CD4-positive, alpha-beta T cell (primary cell): ENCODE measurements at regions not wholly inside any gene's neighbourhood (a gene's known extent, or its start where the extent isn't known, plus 50 kb on each side); places are given as distances from the start of the nearest gene placed in this dataset.

Experiments used
- ATAC-seq: fragments of 200-7000 bp; cut with Tn5 transposase; one replicate; pipeline ENCODE4 v1.10.0; 2022; ENCODE audit warnings: mild to moderate bottlenecking; ENCODE audit not compliant: poor library complexity
- CTCF ChIA-PET: fragments of 350-600 bp; sonication (Branson Sonifier 250); formaldehyde crosslinking; loops from one replicate; lab custom pipeline; 2021; ENCODE audit warnings: antibody characterized with exemption, inconsistent platforms; lab: Charles Lee
- POLR2A ChIA-PET: fragments of 350-600 bp; sonication (Branson Sonifier 250); formaldehyde crosslinking; loops from one replicate; lab custom pipeline; 2021; ENCODE audit warnings: antibody characterized with exemption, inconsistent platforms; lab: Charles Lee
- DNase-seq, 14 experiments: peaks; one replicate each; pipeline ENCODE4 v3.0.0-alpha.2; 2013 to 2020; ENCODE audit warnings: mixed read lengths in 2 of 14
- H3K27ac ChIP-seq, 2 donors: one replicate each; pipeline versions ENCODE4 v1.5.1 to v1.7.0; 2013; ENCODE audit warnings: low read length in 2 of 2, low read depth in 1 of 2, mild to moderate bottlenecking in 1 of 2
- H3K27me3 ChIP-seq, 2 experiments: 1 replicate in 1 of 2; 2 replicates in 1 of 2; pipeline versions ENCODE4 v1.6.1 to v1.7.0; 2013; ENCODE audit warnings: low read length in 2 of 2, control low read depth in 1 of 2, mild to moderate bottlenecking in 1 of 2, moderate library complexity in 1 of 2; ENCODE audit not compliant: insufficient read depth in 2 of 2, control insufficient read depth in 1 of 2
- H3K36me3 ChIP-seq: one replicate; pipeline ENCODE4 v1.6.1; 2013; ENCODE audit warnings: low read length, control low read depth; ENCODE audit not compliant: insufficient read depth
- H3K4me1 ChIP-seq: one replicate; pipeline ENCODE4 v1.6.1; 2013; ENCODE audit warnings: low read length, control low read depth; ENCODE audit not compliant: insufficient read depth
- H3K4me3 ChIP-seq: one replicate; pipeline ENCODE4 v1.5.1; 2013; ENCODE audit warnings: mild to moderate bottlenecking, low read length, moderate library complexity
- H3K9me3 ChIP-seq, 2 experiments: 1 replicate in 1 of 2; 2 replicates in 1 of 2; pipeline versions ENCODE4 v1.6.1 to v1.7.0; 2013; ENCODE audit warnings: low read length in 2 of 2, mild to moderate bottlenecking in 2 of 2, control low read depth in 1 of 2, moderate library complexity in 1 of 2; ENCODE audit not compliant: control insufficient read depth in 1 of 2, insufficient read depth in 1 of 2
- H3K27ac Mint-ChIP-seq: one replicate; pipeline ENCODE4 v1.8.0; 2020; ENCODE audit warnings: mixed read lengths
- H3K27me3 Mint-ChIP-seq: one replicate; pipeline ENCODE4 v1.8.0; 2021; ENCODE audit warnings: mixed read lengths
- H3K36me3 Mint-ChIP-seq: one replicate; pipeline ENCODE4 v1.8.0; 2021; ENCODE audit warnings: low read depth, mixed read lengths
- H3K4me1 Mint-ChIP-seq: one replicate; pipeline ENCODE4 v1.8.0; 2021; ENCODE audit warnings: low read depth, mixed read lengths
- H3K4me3 Mint-ChIP-seq: one replicate; pipeline ENCODE4 v1.8.0; 2020; ENCODE audit warnings: mild to moderate bottlenecking, mixed read lengths
- H3K9me3 Mint-ChIP-seq: one replicate; pipeline ENCODE4 v1.8.0; 2020; ENCODE audit warnings: mixed read lengths
- CTCF ChIP-seq: fragments of 200-600 bp; IDR thresholded peaks from one replicate; pipeline ENCODE4 v1.8.0; 2022; ENCODE audit warnings: antibody characterized with exemption, mild to moderate bottlenecking
- intact Hi-C, 2 experiments: fragments of 100-400 bp; cut with DNase I in 1 of 2; cut with micrococcal nuclease in 1 of 2; formaldehyde crosslinking; loops; one replicate each; pipeline versions ENCODE4 v1.15.1 to v1.9.0; 2023 to 2025; cut with DNase I, micrococcal nuclease

DNA sequence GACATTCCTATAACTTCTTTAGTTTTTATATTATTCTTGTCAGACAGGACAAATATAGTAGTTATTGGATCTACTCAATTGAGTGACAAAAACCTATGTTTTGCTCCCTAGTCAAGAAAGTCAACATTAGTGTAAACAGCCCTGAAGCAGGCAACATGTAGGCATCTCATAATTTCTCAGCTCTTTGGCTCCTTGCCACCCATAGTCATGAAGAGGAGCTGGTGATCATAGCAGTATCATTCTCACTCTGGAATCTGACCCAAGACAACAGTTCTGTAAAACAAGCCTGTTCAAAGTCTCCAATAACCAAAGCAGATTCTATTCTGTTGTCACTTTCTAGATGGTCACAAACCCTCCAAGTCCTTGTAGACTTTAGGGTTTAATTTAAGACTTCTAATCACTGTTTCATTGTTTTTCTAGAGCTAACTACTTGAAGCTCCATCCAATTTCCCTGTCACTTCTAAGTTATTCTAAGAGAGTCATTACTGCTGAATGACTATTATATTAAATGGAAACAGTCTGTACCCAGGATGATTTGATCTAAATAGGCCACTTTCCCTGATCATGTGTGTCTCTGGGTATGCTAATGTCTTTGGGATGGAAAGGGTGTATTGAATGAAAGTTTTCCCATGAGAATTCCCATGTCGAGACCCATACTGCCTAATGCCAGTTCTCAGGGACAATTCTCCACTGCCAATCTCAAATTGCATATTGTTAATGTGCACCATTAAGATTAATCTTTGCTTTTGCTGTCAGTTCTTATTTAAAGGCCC lies 533.3 kb downstream of the ACTL7B start:
- DNase-seq (no peak), ATAC-seq (no peak)
- ChIA-PET POLR2A (no interaction called here), CTCF (interaction anchor here (1.6 kb wide), 1 partner anchor 10 kb away, joined by 4 read pairs; no protein-coding TSS in a partner anchor)
- no peak overlapping the region for H3K27ac Mint-ChIP-seq
- no peaks in the 10 kb centered on the region for H3K36me3 ChIP-seq
- H3K36me3 Mint-ChIP-seq = no peaks in the 10 kb centered on the region
- no peak for TF ChIP-seq CTCF
- no peaks in the 10 kb centered on the region for H3K27me3 ChIP-seq
- peaks cover 0 to 7% of the 10 kb centered on the region in 2 experiments for H3K9me3 ChIP-seq
- no peak overlapping the region for H3K4me3 ChIP-seq
- no peak overlapping the region for H3K4me3 Mint-ChIP-seq
- no peak overlapping the region for H3K27ac ChIP-seq
- no peaks in the 10 kb centered on the region for H3K4me1 ChIP-seq
- peaks cover 17% of the 10 kb centered on the region for H3K9me3 Mint-ChIP-seq
- intact Hi-C loops = loop anchor here in 1 of 2 experiments (5.0 kb wide), 1 partner anchor 35 kb away; no protein-coding TSS in a partner anchor
- no peaks in the 10 kb centered on the region for H3K27me3 Mint-ChIP-seq
- H3K4me1 Mint-ChIP-seq = no peaks in the 10 kb centered on the region

DNA sequence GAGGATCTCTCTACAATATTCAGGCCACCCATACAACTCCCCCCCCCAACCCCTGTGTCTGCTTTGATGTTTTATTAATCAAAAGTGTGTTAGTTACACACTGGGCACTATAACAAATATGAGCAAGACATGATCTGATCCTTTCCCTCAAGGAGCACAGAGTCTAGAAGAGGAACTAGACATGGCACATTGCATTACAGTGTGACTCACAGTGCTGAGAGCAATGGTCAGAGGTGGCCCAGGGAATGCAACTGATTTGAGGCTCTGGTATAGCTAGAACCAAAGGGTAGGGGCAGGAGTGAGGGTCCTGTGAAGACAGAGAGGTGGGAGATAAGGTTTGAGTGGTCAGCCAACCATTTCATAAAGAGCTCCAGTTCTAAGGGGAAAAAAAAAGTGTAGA lies 539.2 kb downstream of the ACTL7B start:
- no peaks in the 10 kb centered on the region for H3K27me3 ChIP-seq
- H3K4me3 ChIP-seq = no peak overlapping the region
- Mint-ChIP-seq H3K27me3 (no peaks in the 10 kb centered on the region), H3K4me3 (no peak overlapping the region), H3K4me1 (no peaks in the 10 kb centered on the region), H3K9me3 (peaks cover 8% of the 10 kb centered on the region), H3K36me3 (no peaks in the 10 kb centered on the region), H3K27ac (no peak overlapping the region)
- ATAC-seq (no peak), DNase-seq (peak in 2 of 14 experiments; percentile 9 to 36)
- H3K27ac ChIP-seq = no peak overlapping the region
- H3K36me3 ChIP-seq = no peaks in the 10 kb centered on the region
- no peak for TF ChIP-seq CTCF
- no peaks in the 10 kb centered on the region for H3K9me3 ChIP-seq
- H3K4me1 ChIP-seq = no peaks in the 10 kb centered on the region
- intact Hi-C loops = no loop called here
- ChIA-PET CTCF (no interaction called here), POLR2A (no interaction called here)

- Histone ChIP-seq H3K27me3 (no peaks in the 10 kb centered on the region), H3K27ac (no peak overlapping the region), H3K36me3 (no peaks in the 10 kb centered on the region), H3K9me3 (no peaks in the 10 kb centered on the region), H3K4me1 (no peaks in the 10 kb centered on the region), H3K4me3 (no peak overlapping the region)
- DNase-seq (no peak), ATAC-seq (no peak)
- intact Hi-C loops = no loop called here
- H3K4me1 Mint-ChIP-seq = no peaks in the 10 kb centered on the region
- H3K4me3 Mint-ChIP-seq = no peak overlapping the region
- no peak overlapping the region for H3K27ac Mint-ChIP-seq
- CTCF ChIA-PET = no interaction called here
- no peaks in the 10 kb centered on the region for H3K27me3 Mint-ChIP-seq
- no peaks in the 10 kb centered on the region for H3K36me3 Mint-ChIP-seq
- H3K9me3 Mint-ChIP-seq = peaks cover 8% of the 10 kb centered on the region
- TF ChIP-seq CTCF = no peak
- POLR2A ChIA-PET = no interaction called here
These were observed 539.7 kb downstream of the ACTL7B start for GRCh38 chr9:108316066-108316465.
